ENCODE measurements at regions not wholly inside any gene's neighbourhood (a gene's known extent, or its start where the extent isn't known, plus 50 kb on each side); places are given as distances from the start of the nearest gene placed in this dataset.
"Not testable (repeated sequence)": the region's sequence is repeated elsewhere in the genome, so short reads cannot be mapped to it uniquely, and the experiment has no call there.

DNA sequence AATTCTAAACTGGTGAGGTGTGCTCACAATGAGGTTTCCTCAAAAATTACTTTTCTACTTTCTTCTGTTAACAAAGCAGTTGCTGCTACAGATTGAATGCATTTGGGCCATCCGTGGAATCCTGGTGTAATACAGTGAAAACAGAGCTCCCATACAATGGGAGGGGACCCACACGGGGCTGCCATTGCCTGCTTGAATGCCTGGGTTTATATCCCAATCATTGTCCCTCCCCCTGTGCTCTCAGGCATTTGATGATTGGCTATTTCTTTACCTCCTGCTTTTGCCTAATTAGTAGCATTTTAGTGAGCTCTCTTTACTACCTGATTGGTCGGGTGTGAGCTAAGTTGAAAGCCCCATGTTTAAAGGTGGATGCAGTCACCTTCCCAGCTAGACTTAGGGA is 52.9 kb upstream of the CSF1 start:
- DNase-seq (ENCODE audit: low read depth in 2 of 2): not testable (repeated sequence)

DNA sequence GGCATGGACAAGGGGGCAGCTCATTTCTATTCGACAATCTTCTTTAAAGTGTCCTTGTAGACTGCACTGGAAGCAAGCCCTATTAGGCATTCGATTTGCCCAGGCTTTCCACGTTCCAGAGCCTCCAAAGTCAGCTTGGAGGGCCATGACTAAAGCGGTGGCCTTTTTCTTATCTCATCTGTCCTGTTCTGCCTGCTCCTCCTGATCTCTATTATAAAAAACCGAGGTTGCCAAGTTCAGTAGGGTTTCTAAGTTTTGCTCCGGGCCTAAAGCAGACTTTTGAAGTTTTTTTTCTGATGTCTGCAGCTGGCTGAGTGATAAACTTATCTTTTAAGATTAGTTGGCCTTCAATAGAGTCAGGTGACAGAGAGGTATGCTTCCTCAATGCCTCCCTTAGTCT is 54.7 kb upstream of the CSF1 start:
- not testable (repeated sequence) for DNase-seq (ENCODE audit: low read depth in 2 of 2)

DNA sequence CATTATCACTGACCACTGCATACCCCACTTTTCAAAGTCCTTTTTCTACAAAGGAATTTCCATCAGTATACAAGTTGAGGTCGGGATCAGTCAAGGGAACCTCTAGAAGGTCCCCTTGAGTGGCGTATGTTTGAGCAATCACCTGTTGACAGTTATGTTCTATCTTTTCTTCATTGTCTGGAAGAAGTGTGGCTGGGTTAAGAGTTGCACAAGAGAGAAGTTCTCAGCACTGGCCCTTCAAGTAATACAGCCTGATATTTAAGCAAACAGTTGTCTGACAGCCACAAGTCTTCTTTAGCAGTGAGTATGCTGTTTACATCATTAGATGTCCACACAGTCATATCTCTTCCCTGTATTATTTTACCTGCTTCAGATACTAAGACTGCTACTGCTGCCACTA is 56.7 kb upstream of the CSF1 start:
- not testable (repeated sequence) for DNase-seq (ENCODE audit: low read depth in 2 of 2)

DNA sequence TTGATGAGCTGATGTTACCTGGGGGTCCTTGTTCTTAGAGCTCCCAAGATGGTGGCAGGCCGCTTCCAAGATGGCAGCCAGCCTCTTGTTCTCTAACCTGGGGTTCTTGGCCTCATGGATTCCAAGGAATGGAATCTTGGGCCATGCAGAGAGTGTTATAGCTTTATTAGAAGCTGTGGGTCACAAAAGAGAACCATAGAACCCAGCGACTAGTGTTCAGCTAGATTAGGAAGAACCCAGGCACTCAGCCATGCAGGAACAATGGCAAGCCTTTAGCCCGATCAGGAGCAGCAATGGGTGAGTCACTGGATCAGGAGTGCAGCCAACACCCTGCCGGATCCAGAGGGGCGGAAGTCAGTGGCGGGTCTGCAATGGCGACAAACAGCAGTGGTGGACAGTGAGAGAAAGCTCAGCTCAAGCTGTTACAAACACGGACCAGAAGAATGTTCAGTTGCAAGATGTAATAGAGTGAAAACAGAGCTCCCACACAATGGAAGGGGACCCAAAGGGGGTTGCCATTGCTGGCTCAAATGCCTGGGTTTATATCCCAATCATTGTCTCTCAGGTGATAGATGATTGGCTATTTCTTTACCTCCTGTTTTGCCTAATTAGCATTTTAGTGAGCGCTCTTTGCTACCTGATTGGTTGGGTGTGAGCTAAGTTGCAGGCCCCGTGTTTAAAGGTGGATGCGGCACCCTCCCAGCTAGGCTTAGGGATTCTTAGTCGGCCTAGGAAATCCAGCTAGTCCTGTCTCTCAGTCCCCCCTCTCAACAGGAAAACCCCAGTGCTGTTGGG is 58.2 kb upstream of the CSF1 start:
- DNase-seq (ENCODE audit: low read depth in 2 of 2): peak; percentile 74 to 89

DNA sequence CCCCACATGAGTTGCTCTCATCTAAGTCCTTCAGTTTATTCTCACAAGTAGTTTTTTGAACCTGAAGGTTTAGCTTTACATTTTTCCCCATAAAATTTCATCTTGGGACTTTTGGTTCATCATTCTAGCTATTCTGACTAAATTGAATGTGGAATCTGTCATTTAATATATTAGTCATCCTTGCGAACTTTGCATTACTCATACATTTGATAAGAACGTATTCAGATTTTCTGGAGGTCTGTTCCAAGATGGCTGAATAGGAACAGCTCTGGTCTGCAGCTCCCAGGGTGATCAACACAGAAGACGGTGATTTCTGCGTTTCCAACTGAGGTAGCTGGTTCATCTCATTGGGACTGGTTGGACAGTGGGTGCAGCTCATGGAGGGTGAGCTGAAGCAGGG is 59.8 kb upstream of the CSF1 start:
- DNase-seq (ENCODE audit: low read depth in 2 of 2): no peak

DNA sequence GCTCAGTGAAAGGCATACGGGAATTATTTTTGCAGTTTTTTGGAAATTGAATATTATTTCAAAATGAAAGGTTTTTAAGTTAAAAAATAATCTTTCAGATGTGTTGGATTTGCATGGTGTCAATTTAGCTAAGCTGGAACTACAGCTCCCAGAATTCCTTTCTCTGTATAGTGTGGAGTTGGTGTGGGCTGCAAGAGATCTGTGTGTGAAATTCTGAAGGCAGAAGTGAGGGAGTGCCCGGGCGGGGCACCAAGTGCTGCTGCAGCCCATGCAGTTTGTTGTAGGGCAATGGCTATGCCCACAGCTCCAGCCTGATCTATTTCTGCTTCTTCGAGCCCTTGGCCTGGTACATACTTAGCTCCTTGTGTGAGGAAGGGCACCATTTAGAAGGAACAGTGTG is 60.5 kb upstream of the CSF1 start:
- DNase-seq (ENCODE audit: low read depth in 2 of 2): no peak

DNA sequence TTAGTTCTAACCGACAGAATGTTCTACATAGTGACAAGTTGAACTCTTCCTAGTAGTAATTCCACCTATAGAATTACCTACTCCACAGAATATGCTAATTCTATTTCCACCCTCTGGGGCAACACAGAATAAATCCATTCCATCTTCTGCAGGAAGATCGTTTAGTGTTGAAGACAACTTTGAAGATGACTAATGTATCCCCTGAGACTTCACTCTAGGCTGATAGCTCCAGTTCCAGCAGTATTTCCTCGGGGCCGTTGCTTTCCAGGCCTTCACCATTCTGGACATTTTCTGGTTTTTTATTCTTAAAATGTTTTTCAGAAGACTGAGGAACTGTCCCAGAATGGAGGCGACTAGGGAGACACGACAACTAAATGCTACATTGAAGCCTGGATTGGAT is 61.0 kb upstream of the CSF1 start:
- no peak for DNase-seq (ENCODE audit: low read depth in 2 of 2)

DNA sequence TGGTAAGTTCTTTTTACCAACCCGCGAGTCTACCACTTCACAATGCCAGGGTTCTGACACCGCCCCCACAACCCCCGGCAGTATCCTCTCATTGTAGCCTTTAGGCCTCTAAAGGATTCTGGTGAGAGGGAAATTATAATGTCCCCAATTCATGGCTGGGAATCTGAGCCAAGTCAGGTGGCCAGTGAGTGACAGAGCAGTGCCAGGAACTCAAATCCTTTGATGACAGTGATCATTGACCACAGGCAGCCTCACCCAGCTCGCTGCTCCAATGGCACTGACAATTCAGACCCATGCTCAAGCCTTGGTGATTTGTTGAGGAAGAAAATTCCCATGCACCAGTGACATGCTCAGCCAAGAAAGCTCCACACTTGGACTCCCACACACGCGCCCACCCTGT is 63.4 kb upstream of the CSF1 start:
- no peak for DNase-seq (ENCODE audit: low read depth in 2 of 2)

DNA sequence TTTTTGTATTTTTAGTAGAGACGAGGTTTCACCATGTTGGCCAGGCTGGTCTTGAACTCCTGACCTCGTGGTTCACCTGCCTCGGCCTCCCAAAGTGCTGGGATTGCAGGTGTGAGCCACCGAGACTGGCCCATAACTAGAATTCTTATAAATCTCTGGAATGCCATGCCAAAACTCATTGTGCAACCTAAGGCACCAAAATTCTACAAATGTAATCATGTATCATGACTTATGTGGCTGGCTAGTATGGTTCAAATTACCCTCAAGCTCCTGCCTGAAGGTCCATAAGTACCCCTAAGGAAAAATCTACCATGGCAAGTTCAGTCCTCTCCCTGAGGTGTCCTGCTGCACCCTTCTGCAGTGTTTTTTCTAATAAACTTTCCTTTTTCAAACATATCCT is 63.8 kb upstream of the CSF1 start:
- no peak for DNase-seq (ENCODE audit: low read depth in 2 of 2)

DNA sequence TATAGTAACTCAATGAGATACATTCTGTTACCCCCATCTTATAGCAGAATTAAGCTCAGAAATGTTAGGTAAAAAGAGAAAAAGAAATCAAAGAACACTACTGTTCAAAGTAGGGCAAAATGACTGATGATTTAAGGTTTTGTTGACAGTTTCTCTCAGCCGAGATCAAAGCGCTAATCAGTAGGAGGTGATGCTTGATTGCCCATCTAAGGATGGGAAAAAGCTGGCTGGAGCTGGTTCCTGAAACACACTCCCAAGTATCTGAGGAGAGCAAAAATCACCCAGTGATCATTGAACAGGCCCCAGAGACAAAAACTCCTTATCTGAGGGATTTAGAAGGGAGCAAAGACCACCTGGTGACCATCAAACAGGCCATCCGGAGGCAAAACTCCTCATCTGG is 64.5 kb upstream of the CSF1 start:
- DNase-seq (ENCODE audit: low read depth in 2 of 2): no peak

DNA sequence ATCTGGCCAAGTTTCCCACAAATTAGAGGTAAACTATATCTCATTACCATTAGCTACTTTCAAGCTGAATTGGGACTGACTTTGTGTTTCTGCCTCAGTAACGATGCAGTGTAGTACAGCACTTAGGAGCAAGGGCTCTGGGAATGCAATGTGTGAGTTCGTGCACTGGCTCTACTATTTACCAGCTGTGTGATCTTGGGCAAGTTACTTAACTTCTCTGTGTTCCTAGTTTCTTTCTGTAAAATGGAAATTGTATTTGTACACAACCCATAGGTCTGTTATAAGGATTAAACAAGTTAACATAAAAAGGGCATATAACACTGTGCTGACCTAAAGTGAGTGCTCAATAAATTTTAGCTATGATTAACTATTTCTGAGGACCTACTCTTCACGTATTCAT is 65.0 kb upstream of the CSF1 start:
- DNase-seq (ENCODE audit: low read depth in 2 of 2): no peak

DNA sequence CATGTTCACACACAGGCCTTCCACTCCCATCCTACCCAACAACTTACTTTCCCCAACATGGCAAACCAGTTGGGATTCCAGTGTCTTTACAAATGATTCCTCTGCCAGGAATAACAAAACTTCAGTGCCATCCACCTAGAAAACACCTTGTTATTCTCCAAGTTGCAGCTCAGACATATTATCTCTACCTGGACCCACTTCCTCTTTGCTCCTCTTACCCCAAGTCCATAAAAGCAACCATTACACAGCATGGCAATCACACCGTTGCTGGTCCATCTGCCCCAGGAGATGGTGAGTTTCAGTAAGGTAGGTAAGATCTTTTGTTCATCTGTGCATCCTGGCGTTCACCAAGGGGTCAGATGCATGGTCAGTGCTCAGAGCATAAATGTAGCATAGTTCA is 66.0 kb upstream of the CSF1 start:
- no peak for DNase-seq (ENCODE audit: low read depth in 2 of 2)

DNA sequence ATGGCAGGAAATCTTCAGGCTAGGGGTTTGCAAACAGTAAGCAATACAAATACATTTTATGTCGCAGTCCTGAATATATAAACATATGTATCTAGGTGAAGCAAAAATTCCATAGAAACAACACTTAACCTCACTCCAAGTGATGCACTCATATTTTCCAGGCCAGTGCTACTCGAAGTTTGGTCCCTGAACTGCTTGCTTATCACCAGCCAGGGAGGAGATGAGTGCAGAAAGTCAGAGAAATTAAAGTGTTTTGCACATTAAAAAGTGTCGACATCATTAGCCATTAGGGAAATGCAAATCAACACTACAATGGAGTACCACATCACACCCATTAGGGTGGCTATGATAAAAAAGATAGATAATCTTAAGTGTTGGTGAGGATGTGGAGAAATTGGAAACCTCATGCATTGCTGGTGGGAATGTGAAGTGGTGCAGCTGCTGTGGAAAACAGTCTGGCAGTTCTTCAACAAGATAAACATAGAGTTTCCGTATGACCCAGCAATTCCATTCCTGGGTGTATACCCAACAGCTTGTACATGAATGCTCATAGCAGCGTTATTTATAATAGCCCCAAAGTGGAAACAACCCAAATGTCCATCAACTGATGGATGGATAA is 70.5 kb upstream of the CSF1 start:
- DNase-seq (ENCODE audit: low read depth in 2 of 2): no peak

DNA sequence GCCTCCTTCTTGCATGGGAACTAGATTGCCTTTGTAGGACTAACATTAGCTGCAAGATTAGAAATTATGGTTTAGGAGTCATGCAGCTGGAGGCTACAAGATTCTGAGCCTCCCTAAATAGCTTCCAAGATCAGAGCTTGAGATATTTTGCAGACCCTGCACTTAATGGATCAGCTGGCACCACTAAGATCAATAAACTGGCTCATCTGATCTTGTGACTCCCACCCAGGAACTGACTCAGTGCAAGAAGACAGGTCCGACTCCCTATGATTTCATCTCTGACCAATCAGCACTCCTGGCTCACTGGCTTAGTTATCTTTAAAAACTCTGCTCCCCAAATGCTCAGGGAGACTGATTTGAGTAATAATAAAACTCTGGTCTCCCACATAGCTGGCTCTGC is 71.4 kb upstream of the CSF1 start:
- not testable (repeated sequence) for DNase-seq (ENCODE audit: low read depth in 2 of 2)

DNA sequence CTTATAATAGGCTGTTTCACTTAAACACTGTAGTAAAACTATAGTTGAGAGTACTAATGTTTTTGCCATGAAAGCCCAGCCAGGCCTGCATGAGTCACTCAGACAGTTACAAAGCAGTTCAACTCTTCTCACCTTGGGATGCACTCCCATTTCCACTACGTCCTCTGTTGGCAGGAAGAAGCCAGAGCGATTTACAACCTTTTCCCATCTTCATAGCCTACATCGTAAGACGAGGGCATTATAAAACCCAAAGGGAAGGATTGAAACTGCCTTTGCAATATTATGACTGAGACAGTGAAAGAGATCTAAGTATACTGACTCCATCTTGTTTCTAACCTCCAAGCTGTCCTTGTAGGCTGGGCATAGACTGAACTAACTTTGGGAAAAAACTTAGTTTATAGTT is 71.8 kb upstream of the CSF1 start:
- DNase-seq (ENCODE audit: low read depth in 2 of 2): peak; percentile 82 to 83

DNA sequence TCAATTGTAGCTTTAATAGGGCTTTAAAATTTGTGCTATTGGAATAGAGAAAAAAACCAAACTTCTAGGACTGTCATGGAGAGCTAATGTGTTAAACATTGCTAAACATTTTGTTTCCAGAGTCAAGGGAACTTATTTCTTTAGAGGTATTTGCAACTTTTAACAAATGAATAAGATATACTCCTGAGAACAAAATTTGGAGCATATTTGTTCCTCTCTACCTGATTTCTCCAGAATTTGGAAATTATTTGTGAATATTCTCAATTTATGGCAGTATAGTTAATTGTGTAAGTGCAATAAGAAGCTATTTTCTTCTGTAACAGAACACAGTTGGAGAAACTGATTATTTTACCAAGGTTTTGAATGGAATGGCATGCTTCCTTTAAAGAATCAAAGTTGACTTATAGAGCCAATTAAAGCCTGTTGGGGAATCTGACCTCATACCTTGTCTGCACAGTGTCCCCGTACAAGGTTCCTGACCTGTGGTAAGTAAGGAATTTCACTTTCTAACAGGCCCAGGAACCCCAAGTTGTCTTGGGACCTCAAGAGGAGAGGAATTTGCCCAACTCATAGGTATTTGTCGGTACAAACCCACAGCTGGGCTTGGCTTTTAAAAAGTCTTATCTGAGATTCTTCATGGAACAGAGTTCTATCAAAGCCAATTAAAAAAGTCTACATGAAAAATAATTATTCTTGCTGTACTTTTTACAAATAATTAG is 72.6 kb upstream of the CSF1 start:
- no peak for DNase-seq (ENCODE audit: low read depth in 2 of 2)

DNA sequence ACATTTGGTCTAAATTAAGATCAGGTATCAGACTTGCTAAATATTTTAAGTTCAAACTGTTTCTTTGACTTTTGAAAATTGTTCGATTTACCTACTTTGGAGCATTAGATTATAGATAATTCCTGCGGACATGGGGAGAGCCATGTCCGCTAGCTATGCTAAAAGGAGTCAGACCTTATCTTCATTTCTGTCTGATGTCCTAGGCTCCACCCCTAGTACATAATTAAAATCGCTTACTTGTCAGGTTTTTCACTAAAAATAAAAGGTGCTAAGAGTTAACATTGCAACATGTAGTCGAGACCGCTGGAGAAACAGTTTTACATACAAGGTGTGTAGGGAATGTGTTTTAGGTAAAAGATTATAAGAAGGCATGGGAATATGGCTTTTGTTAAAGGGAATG is 71.9 kb upstream of the EPS8L3 start:
- not testable (repeated sequence) for DNase-seq (ENCODE audit: low read depth in 2 of 2)

DNA sequence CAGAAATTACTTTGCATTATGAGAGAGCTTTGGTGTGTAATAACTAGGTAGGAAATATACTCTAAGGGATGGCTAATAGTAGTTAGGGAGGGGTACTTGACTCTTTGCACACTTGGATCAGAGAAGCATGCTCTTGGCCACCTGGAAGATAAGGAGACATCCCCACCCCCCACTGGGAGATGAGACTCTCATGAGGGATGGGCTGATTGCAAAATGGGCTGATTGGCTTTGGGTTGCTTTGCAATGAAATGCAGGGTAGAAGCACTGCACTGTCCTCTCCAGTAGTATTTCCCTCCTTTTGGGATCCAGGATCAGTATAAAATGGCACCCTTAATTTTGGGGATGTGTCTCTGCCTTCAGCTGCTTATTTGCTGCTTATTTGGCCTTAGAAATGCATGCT is 71.2 kb upstream of the EPS8L3 start:
- no peak for DNase-seq (ENCODE audit: low read depth in 2 of 2)

DNA sequence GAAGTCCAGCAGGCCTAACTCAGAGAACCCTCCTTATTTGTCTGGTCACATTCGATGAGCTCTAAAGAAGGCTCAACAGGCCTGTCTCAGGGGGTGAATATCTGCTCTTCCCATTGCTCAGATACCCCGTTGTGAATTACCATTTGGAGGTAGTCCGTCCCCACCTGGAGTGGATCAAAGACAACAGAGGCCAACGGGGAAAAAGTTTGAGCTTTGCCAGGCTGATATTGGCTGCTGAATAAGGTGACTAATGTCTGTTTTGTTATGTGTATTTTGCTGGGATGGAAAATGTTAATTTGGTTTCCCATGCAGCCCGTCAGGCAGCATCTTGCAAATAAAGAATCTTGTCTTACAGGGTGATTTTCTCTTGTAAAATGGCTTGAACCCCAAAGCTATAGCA is 69.2 kb upstream of the EPS8L3 start:
- no peak for DNase-seq (ENCODE audit: low read depth in 2 of 2)

DNA sequence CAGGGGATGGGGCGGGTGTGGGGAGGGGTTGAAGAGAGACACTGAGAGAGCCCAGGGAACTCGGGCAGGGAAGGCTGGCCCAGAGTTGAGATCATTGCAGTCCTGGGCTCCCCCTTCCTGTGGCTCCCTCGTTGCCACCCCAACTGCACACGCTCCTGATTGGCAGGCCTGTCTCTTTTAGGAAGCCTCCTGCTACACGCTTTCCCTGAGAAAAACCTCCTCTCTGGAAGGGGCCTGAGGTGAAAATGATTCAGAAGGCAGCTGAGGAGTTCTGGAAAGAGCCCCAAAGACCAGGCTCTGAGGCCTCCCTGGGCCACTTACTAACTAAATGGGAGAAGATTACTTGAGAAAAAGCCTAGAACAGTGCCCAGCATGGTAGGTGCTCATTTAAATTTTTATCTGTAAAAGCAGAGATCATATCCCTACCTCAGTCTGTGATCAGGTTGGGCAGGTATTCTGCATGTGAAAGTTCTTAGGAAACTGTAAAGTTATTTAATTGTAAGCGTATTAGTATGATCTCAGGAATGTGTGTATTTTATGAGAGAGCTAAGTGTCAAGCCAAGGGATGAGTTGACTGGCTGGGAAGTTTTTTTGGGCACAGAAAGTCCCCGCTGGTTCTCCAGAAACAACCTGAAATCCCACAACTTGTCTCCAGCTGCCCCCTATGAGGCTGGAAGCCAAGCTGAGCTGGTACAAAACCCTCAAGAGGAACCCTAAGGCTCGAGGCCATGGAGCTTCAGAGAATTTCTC is 65.2 kb upstream of the EPS8L3 start:
- no peak for DNase-seq (ENCODE audit: low read depth in 2 of 2)

DNA sequence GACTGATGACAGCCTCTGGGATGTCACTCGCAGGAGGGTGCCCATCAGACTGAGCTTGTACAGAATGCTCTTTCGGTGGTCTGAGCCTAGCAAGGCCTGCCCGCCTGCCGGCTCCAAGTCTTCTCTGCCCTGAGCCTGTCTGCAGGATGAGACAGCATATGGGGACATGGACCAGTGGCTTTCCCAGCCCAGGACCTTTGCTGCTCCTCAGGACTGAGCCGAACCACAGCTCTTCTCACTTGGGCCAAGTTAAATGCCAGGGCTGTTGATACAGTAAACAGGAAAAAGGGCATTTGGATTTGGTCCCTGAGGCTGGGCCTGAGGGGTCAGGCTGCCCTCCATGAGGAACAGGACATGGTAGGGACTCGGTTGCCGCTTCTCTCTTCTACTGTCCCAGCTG is 64.3 kb upstream of the EPS8L3 start:
- DNase-seq (ENCODE audit: low read depth in 2 of 2): no peak

DNA sequence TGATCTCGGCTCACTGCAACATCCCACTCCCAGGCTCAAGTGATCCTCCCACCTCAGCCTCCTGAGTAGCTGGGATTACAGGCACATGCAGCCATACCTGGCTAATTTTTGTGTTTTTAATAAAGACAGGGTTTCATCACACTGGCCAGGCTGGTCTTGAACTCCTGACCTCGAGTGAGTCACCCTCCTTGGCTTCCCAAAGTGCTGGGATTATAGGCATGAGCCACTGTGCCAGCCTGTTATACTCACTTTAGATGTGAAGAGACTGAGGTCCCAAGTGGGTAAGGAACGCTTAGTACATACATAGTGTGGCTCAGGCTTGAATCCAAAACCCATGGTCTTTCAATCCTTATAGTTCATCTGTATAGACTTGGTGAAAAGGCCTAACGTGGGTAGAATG is 63.7 kb upstream of the EPS8L3 start:
- no peak for DNase-seq (ENCODE audit: low read depth in 2 of 2)

Measured in dermis microvascular lymphatic vessel endothelial cell (primary cell).